ENCODE measurements at regions not wholly inside any gene's neighbourhood (a gene's known extent, or its start where the extent isn't known, plus 50 kb on each side); places are given as distances from the start of the nearest gene placed in this dataset.

DNA sequence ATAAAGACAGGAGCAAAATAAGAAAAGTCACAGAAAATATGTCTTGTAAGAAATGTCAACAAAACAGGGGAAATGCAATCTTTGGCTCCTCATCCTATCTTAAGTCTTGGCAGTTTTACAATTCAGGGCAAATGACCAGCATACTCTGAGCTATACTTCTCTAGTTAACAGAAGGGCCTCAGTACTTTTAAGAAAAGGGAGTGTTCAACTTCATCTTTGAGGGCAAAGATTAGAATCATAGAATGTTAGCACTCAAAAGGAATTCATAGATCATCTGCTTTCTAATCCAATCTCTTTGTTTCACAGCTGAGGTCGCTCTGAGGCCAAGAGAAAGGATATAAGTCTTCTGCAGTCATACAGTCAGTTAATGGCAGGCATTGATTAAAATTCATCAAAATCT lies 174.0 kb upstream of the NT5C1B start:
- no peaks in the 10 kb centered on the region for H3K9me3 ChIP-seq (ENCODE audit: control insufficient read depth, insufficient read depth, low read length)
- H3K4me1 ChIP-seq (ENCODE audit: control insufficient read depth, low read length): no peaks in the 10 kb centered on the region
- H4K20me1 ChIP-seq (ENCODE audit: control insufficient read depth, insufficient read depth, low read depth, low read length): no peaks in the 10 kb centered on the region
- no peaks in the 10 kb centered on the region for H3K27me3 ChIP-seq (ENCODE audit: control insufficient read depth, low read length)
- no peaks in the 10 kb centered on the region for H3K9me2 ChIP-seq (replicated peaks; ENCODE audit: control insufficient read depth, low read length)
- TF ChIP-seq EZH2phosphoT487 (IDR thresholded peaks at IDR 0.05; ENCODE audit: borderline replicate concordance, low read length): no peak
- TF ChIP-seq, protein P1, sequence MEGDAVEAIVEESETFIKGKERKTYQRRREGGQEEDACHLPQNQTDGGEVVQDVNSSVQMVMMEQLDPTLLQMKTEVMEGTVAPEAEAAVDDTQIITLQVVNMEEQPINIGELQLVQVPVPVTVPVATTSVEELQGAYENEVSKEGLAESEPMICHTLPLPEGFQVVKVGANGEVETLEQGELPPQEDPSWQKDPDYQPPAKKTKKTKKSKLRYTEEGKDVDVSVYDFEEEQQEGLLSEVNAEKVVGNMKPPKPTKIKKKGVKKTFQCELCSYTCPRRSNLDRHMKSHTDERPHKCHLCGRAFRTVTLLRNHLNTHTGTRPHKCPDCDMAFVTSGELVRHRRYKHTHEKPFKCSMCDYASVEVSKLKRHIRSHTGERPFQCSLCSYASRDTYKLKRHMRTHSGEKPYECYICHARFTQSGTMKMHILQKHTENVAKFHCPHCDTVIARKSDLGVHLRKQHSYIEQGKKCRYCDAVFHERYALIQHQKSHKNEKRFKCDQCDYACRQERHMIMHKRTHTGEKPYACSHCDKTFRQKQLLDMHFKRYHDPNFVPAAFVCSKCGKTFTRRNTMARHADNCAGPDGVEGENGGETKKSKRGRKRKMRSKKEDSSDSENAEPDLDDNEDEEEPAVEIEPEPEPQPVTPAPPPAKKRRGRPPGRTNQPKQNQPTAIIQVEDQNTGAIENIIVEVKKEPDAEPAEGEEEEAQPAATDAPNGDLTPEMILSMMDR (IDR thresholded peaks at IDR 0.05; ENCODE audit: low read depth, low read length, poor library complexity, severe bottlenecking): no peak
- no peak overlapping the region for H3K27ac ChIP-seq (ENCODE audit: low read depth, low read length)
- no peaks in the 10 kb centered on the region for H3F3A ChIP-seq (ENCODE audit: control insufficient read depth, insufficient read depth)
- H3K4me3 ChIP-seq (ENCODE audit: low read length): no peak overlapping the region
- no peaks in the 10 kb centered on the region for H3K79me2 ChIP-seq (ENCODE audit: control insufficient read depth, low read length)
- no peak overlapping the region for H3K4me2 ChIP-seq (ENCODE audit: low read length)
- H3K36me3 ChIP-seq (ENCODE audit: control insufficient read depth, low read length): no peaks in the 10 kb centered on the region

DNA sequence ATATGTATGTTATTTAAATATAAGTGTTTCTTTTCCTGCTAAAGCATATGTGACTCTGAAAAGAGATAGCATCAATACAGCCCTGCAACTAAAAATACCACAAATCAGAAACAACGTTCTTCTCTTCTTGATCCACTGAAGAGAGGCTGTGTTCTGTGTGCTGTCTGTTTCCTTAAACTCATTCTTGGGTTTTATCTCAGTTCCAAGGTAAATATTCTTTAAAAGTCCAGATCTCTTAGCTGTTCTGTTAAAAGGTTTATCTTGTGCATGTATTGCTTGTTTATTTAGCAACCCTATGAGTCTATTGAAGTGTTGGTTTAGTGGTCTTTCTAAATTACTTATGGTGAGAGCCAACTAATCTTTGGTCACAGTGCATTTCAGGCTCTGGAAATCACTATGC lies 173.3 kb upstream of the NT5C1B start:
- no peaks in the 10 kb centered on the region for H3F3A ChIP-seq (ENCODE audit: control insufficient read depth, insufficient read depth)
- H3K9me3 ChIP-seq (ENCODE audit: control insufficient read depth, insufficient read depth, low read length): no peaks in the 10 kb centered on the region
- H3K4me1 ChIP-seq (ENCODE audit: control insufficient read depth, low read length): no peaks in the 10 kb centered on the region
- H3K4me3 ChIP-seq (ENCODE audit: low read length): no peak overlapping the region
- no peaks in the 10 kb centered on the region for H4K20me1 ChIP-seq (ENCODE audit: control insufficient read depth, insufficient read depth, low read depth, low read length)
- H3K4me2 ChIP-seq (ENCODE audit: low read length): no peak overlapping the region
- no peaks in the 10 kb centered on the region for H3K9me2 ChIP-seq (replicated peaks; ENCODE audit: control insufficient read depth, low read length)
- H3K27ac ChIP-seq (ENCODE audit: low read depth, low read length): no peak overlapping the region
- TF ChIP-seq EZH2phosphoT487 (IDR thresholded peaks at IDR 0.05; ENCODE audit: borderline replicate concordance, low read length): no peak
- TF ChIP-seq, protein P1 (IDR thresholded peaks at IDR 0.05; ENCODE audit: low read depth, low read length, poor library complexity, severe bottlenecking): no peak
- H3K79me2 ChIP-seq (ENCODE audit: control insufficient read depth, low read length): no peaks in the 10 kb centered on the region
- H3K27me3 ChIP-seq (ENCODE audit: control insufficient read depth, low read length): no peaks in the 10 kb centered on the region
- no peaks in the 10 kb centered on the region for H3K36me3 ChIP-seq (ENCODE audit: control insufficient read depth, low read length)

DNA sequence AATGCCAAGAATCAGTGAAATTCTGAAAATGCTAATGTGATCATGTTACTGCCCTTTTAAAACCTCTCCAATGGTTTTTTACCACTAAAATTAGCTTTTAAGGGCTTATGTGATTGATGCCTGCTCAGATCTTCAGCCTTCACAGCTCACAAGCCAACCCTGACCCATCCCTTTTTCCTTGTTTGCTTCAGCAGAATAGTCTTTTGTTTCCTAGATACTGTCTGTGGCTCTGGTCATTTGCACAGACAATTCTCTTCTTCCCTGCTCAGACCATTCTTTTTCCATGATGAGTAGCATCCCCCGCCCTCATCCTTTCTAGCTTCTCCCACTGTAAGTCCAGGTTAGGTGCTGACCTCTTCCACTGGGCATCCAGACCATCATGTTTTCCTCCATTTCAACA lies 164.9 kb upstream of the NT5C1B start:
- Histone ChIP-seq H3K9me2 (replicated peaks; ENCODE audit: control insufficient read depth, low read length) (no peaks in the 10 kb centered on the region), H3K4me1 (ENCODE audit: control insufficient read depth, low read length) (no peaks in the 10 kb centered on the region), H4K20me1 (ENCODE audit: control insufficient read depth, insufficient read depth, low read depth, low read length) (no peaks in the 10 kb centered on the region), H3K9me3 (ENCODE audit: control insufficient read depth, insufficient read depth, low read length) (no peaks in the 10 kb centered on the region), H3K27ac (ENCODE audit: low read depth, low read length) (no peak overlapping the region), H3K27me3 (ENCODE audit: control insufficient read depth, low read length) (no peaks in the 10 kb centered on the region), H3K79me2 (ENCODE audit: control insufficient read depth, low read length) (no peaks in the 10 kb centered on the region), H3K4me3 (ENCODE audit: low read length) (no peak overlapping the region), H3K4me2 (ENCODE audit: low read length) (no peak overlapping the region), H3F3A (ENCODE audit: control insufficient read depth, insufficient read depth) (no peaks in the 10 kb centered on the region), H3K36me3 (ENCODE audit: control insufficient read depth, low read length) (no peaks in the 10 kb centered on the region)
- TF ChIP-seq, protein P1 (IDR thresholded peaks at IDR 0.05; ENCODE audit: low read depth, low read length, poor library complexity, severe bottlenecking): no peak
- TF ChIP-seq EZH2phosphoT487 (IDR thresholded peaks at IDR 0.05; ENCODE audit: borderline replicate concordance, low read length): no peak

DNA sequence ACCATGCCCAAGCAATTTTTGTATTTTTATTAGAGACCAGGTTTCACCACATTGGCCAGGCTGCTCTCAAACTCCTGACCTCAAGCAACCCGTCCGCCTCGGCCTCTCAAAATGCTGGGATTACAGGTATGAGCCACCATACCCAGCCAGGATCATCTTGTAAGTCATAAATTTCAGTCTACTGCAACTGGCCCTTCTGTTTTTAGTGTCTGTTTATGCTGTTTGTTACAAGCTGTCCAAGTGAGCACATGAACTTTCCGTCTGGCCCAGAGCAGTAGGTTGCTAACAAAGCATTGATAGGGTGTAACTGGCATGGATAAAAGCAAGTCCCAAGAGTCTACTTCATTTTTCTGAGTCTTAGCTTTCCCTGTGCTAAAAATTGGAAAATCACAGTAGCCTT lies 164.4 kb upstream of the NT5C1B start:
- Histone ChIP-seq H4K20me1 (ENCODE audit: control insufficient read depth, insufficient read depth, low read depth, low read length) (no peaks in the 10 kb centered on the region), H3K36me3 (ENCODE audit: control insufficient read depth, low read length) (no peaks in the 10 kb centered on the region), H3K9me3 (ENCODE audit: control insufficient read depth, insufficient read depth, low read length) (no peaks in the 10 kb centered on the region), H3K4me2 (ENCODE audit: low read length) (no peak overlapping the region), H3K27me3 (ENCODE audit: control insufficient read depth, low read length) (no peaks in the 10 kb centered on the region), H3K27ac (ENCODE audit: low read depth, low read length) (no peak overlapping the region), H3K79me2 (ENCODE audit: control insufficient read depth, low read length) (no peaks in the 10 kb centered on the region), H3K9me2 (replicated peaks; ENCODE audit: control insufficient read depth, low read length) (no peaks in the 10 kb centered on the region), H3F3A (ENCODE audit: control insufficient read depth, insufficient read depth) (no peaks in the 10 kb centered on the region), H3K4me3 (ENCODE audit: low read length) (no peak overlapping the region), H3K4me1 (ENCODE audit: control insufficient read depth, low read length) (no peaks in the 10 kb centered on the region)
- TF ChIP-seq, protein P1 (IDR thresholded peaks at IDR 0.05; ENCODE audit: low read depth, low read length, poor library complexity, severe bottlenecking): no peak
- TF ChIP-seq EZH2phosphoT487 (IDR thresholded peaks at IDR 0.05; ENCODE audit: borderline replicate concordance, low read length): no peak

Data from DOHH2 (cell line).